Neural cell (in vitro differentiated cells): ENCODE measurements at regions not wholly inside any gene's neighbourhood (a gene's known extent, or its start where the extent isn't known, plus 50 kb on each side); places are given as distances from the start of the nearest gene placed in this dataset.

Experiments
- H2AFZ ChIP-seq: fragments of 200-600, 300-800 bp; sonication (generic), shearing (Covaris generic); 2 replicates; pipeline ENCODE4 v1.6.0; 2014; ENCODE audit warnings: low read depth, mild to moderate bottlenecking, antibody characterized with exemption, low read length, moderate library complexity
- H3F3A ChIP-seq: fragments of 200-600 bp; shearing (Covaris generic); 2 replicates; pipeline ENCODE4 v1.6.1; 2016; ENCODE audit warnings: mild to moderate bottlenecking, moderate library complexity, mixed read lengths, antibody characterized with exemption, low read length; ENCODE audit not compliant: insufficient read depth, poor library complexity, severe bottlenecking
- H3K27ac ChIP-seq: fragments of 200-600, 300-800 bp; sonication (generic), shearing (Covaris generic); 2 replicates; pipeline ENCODE4 v1.5.1; 2014; ENCODE audit warnings: mild to moderate bottlenecking, low read length, moderate library complexity
- H3K27me3 ChIP-seq: fragments of 300-800, 200-600 bp; sonication (generic), shearing (Covaris generic); 2 replicates; pipeline ENCODE4 v1.6.0; 2014; ENCODE audit warnings: mild to moderate bottlenecking, low read depth, low read length, moderate library complexity; ENCODE audit not compliant: insufficient read depth
- H3K36me3 ChIP-seq: fragments of 300-800, 200-600 bp; sonication (generic), shearing (Covaris generic); 2 replicates; pipeline ENCODE4 v1.5.1; 2014; ENCODE audit warnings: mild to moderate bottlenecking, antibody characterized with exemption, low read length, moderate library complexity; ENCODE audit not compliant: insufficient read depth
- H3K4me2 ChIP-seq: fragments of 300-800, 200-600 bp; sonication (generic), shearing (Covaris generic); 2 replicates; pipeline ENCODE4 v1.6.0; 2014; ENCODE audit warnings: mild to moderate bottlenecking, low read length
- H3K4me3 ChIP-seq: fragments of 300-800, 200-600 bp; sonication (generic), shearing (Covaris generic); 2 replicates; pipeline ENCODE4 v1.5.1; 2014; ENCODE audit warnings: mild to moderate bottlenecking, low read length, moderate library complexity
- H3K79me2 ChIP-seq: fragments of 200-600 bp; shearing (Covaris generic); replicated peaks from 2 replicates; pipeline ENCODE4 v1.6.0; 2014; ENCODE audit warnings: mild to moderate bottlenecking, low read length, moderate library complexity; ENCODE audit not compliant: insufficient read depth
- H3K9ac ChIP-seq: fragments of 300-800, 200-600 bp; sonication (generic), shearing (Covaris generic); 2 replicates; pipeline ENCODE4 v1.6.1; 2016; ENCODE audit warnings: mild to moderate bottlenecking, low read length, mixed read lengths
- H3K9me2 ChIP-seq: fragments of 200-600 bp; shearing (Covaris generic); 2 replicates; pipeline ENCODE4 v1.6.1; 2016; ENCODE audit warnings: mild to moderate bottlenecking, low read length, mixed read lengths; ENCODE audit not compliant: insufficient read depth
- H3K9me3 ChIP-seq: fragments of 200-600, 300-800 bp; sonication (generic), shearing (Covaris generic); 2 replicates; pipeline ENCODE4 v1.6.1; 2016; ENCODE audit warnings: mild to moderate bottlenecking, mixed run types, low read length, moderate library complexity, mixed read lengths
- H4K20me1 ChIP-seq: fragments of 200-600 bp; shearing (Covaris generic); 2 replicates; pipeline ENCODE4 v1.6.1; 2016; ENCODE audit warnings: mild to moderate bottlenecking, mixed run types; ENCODE audit not compliant: insufficient read depth
- EP300 ChIP-seq: fragments of 450-650 bp; conservative IDR thresholded peaks from 2 replicates; pipeline ENCODE4 v1.6.1; 2014; ENCODE audit warnings: antibody characterized with exemption, mild to moderate bottlenecking, moderate library complexity; ENCODE audit not compliant: poor library complexity, severe bottlenecking
- EZH2 ChIP-seq: fragments of 200-600, 300-800 bp; shearing (Covaris generic), sonication (generic); IDR thresholded peaks from 2 replicates; pipeline ENCODE4 v1.6.1; 2014; ENCODE audit warnings: antibody characterized with exemption, low read length, borderline replicate concordance, mild to moderate bottlenecking; ENCODE audit not compliant: insufficient read depth, poor library complexity, severe bottlenecking
- MXI1 ChIP-seq: fragments of 450-650 bp; conservative IDR thresholded peaks from 2 replicates; pipeline ENCODE4 v1.6.1; 2014; ENCODE audit warnings: antibody characterized with exemption, mild to moderate bottlenecking; ENCODE audit not compliant: poor library complexity, severe bottlenecking
- POLR2AphosphoS5 ChIP-seq: IDR thresholded peaks from 2 replicates; pipeline ENCODE4 v1.6.1; 2012
- RAD21 ChIP-seq: fragments of 450-650 bp; conservative IDR thresholded peaks from 2 replicates; pipeline ENCODE4 v1.6.1; 2014; ENCODE audit warnings: antibody characterized with exemption, mild to moderate bottlenecking, moderate library complexity
- SMC3 ChIP-seq: fragments of 450-650 bp; conservative IDR thresholded peaks from 2 replicates; pipeline ENCODE4 v1.6.1; 2014; ENCODE audit warnings: antibody characterized with exemption, mild to moderate bottlenecking, moderate library complexity; ENCODE audit not compliant: poor library complexity
- TAF1 ChIP-seq: IDR thresholded peaks from 2 replicates; pipeline ENCODE4 v1.6.1; 2012; ENCODE audit warnings: low read depth
- TF ChIP-seq, protein P1 (sequence below): IDR thresholded peaks from 2 replicates; pipeline ENCODE4 v1.6.1; 2012; ENCODE audit warnings: borderline replicate concordance
- TF ChIP-seq, protein P2 (sequence below): fragments of 450-650 bp; IDR thresholded peaks from 2 replicates; pipeline ENCODE4 v1.5.1; 2014; ENCODE audit warnings: antibody characterized with exemption, mild to moderate bottlenecking, moderate library complexity; ENCODE audit not compliant: poor library complexity, severe bottlenecking

DNA sequence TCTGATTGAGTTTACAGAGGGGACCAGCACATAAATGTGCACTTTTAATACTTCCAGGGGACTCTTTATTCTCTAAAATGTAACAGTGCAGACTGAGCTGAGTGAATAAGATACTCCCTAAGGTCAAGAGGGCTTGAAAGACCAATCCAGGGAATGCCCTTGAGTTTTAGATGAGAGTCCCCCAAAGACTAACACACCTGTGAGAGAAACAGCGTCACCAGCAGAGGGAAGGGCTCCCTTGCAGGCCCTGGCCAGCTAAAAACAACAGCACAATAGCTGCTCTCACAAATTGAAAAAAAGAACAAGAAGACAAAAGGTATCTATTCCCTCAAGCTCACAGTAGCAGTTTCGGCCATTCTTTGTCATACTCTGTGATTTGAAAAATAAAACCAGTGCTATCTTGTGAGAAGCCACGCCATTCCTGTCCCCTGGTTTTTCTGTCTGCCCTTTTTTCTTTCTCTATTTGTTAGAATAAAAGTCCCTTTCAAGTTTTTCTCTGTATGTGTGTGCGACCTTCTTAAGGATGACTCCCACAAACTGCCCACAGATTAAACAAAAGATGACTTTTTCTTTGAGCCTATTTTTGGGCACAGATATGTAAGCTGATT lies 230.4 kb upstream of the BMPER start:
- H3K9me3 ChIP-seq, result no peaks in the 10 kb centered on the region
- no peak overlapping the region for H2AFZ ChIP-seq
- no peak for TF ChIP-seq RAD21
- TF ChIP-seq MXI1, result no peak
- no peak for TF ChIP-seq EZH2
- H3K27me3 ChIP-seq, result no peaks in the 10 kb centered on the region
- H3K9me2 ChIP-seq, result no peaks in the 10 kb centered on the region
- no peak overlapping the region for H3K4me3 ChIP-seq
- no peaks in the 10 kb centered on the region for H3F3A ChIP-seq
- no peak overlapping the region for H3K27ac ChIP-seq
- H4K20me1 ChIP-seq, result no peaks in the 10 kb centered on the region
- no peak overlapping the region for H3K4me2 ChIP-seq
- no peaks in the 10 kb centered on the region for H3K36me3 ChIP-seq
- H3K9ac ChIP-seq, result no peak overlapping the region
- no peaks in the 10 kb centered on the region for H3K79me2 ChIP-seq

DNA sequence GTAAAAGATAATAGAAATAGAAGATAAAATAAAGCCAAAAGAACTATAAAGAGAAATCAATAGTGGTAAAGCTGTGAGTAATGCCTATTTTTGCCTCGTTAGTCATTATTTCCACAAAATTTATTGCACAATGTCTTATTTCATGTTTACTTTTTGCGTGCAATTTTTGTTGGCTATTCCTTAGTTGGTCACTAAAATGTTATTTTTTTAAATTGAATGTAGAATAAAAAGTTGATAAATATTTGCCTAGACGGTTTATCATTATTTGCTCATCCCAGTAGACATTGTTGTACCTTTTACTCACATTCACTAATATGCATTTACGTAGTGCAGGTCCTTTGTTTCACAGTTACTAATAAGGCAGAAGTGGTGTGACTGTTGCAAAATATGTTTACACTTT lies 227.8 kb upstream of the BMPER start:
- TF ChIP-seq, protein P1, sequence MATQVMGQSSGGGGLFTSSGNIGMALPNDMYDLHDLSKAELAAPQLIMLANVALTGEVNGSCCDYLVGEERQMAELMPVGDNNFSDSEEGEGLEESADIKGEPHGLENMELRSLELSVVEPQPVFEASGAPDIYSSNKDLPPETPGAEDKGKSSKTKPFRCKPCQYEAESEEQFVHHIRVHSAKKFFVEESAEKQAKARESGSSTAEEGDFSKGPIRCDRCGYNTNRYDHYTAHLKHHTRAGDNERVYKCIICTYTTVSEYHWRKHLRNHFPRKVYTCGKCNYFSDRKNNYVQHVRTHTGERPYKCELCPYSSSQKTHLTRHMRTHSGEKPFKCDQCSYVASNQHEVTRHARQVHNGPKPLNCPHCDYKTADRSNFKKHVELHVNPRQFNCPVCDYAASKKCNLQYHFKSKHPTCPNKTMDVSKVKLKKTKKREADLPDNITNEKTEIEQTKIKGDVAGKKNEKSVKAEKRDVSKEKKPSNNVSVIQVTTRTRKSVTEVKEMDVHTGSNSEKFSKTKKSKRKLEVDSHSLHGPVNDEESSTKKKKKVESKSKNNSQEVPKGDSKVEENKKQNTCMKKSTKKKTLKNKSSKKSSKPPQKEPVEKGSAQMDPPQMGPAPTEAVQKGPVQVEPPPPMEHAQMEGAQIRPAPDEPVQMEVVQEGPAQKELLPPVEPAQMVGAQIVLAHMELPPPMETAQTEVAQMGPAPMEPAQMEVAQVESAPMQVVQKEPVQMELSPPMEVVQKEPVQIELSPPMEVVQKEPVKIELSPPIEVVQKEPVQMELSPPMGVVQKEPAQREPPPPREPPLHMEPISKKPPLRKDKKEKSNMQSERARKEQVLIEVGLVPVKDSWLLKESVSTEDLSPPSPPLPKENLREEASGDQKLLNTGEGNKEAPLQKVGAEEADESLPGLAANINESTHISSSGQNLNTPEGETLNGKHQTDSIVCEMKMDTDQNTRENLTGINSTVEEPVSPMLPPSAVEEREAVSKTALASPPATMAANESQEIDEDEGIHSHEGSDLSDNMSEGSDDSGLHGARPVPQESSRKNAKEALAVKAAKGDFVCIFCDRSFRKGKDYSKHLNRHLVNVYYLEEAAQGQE, result no peak
- TF ChIP-seq, protein P2, sequence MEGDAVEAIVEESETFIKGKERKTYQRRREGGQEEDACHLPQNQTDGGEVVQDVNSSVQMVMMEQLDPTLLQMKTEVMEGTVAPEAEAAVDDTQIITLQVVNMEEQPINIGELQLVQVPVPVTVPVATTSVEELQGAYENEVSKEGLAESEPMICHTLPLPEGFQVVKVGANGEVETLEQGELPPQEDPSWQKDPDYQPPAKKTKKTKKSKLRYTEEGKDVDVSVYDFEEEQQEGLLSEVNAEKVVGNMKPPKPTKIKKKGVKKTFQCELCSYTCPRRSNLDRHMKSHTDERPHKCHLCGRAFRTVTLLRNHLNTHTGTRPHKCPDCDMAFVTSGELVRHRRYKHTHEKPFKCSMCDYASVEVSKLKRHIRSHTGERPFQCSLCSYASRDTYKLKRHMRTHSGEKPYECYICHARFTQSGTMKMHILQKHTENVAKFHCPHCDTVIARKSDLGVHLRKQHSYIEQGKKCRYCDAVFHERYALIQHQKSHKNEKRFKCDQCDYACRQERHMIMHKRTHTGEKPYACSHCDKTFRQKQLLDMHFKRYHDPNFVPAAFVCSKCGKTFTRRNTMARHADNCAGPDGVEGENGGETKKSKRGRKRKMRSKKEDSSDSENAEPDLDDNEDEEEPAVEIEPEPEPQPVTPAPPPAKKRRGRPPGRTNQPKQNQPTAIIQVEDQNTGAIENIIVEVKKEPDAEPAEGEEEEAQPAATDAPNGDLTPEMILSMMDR, result no peak
- TF ChIP-seq POLR2AphosphoS5, result no peak
- TF ChIP-seq MXI1, result no peak
- TF ChIP-seq RAD21, result no peak
- TF ChIP-seq TAF1, result no peak
- TF ChIP-seq SMC3, result no peak
- no peak for TF ChIP-seq EZH2
- no peak for TF ChIP-seq EP300
- no peak overlapping the region for H3K4me3 ChIP-seq
- no peak overlapping the region for H3K27ac ChIP-seq
- H3F3A ChIP-seq, result no peaks in the 10 kb centered on the region
- H3K9me2 ChIP-seq, result no peaks in the 10 kb centered on the region
- no peak overlapping the region for H3K4me2 ChIP-seq
- H3K9ac ChIP-seq, result no peak overlapping the region
- H3K79me2 ChIP-seq, result no peaks in the 10 kb centered on the region
- no peaks in the 10 kb centered on the region for H3K36me3 ChIP-seq
- no peaks in the 10 kb centered on the region for H3K9me3 ChIP-seq
- H2AFZ ChIP-seq, result no peak overlapping the region
- H3K27me3 ChIP-seq, result no peaks in the 10 kb centered on the region
- H4K20me1 ChIP-seq, result no peaks in the 10 kb centered on the region
